ENCODE measurements at regions not wholly inside any gene's neighbourhood (a gene's known extent, or its start where the extent isn't known, plus 50 kb on each side); places are given as distances from the start of the nearest gene placed in this dataset.

- ChIA-PET POLR2A (ENCODE audit: partially characterized antibody) (no interaction called here), CTCF (ENCODE audit: partially characterized antibody) (interaction anchor here (0.6 to 2.0 kb wide), 6 partner anchors 10 to 1259 kb away, joined by 3 to 7 read pairs (median 4); no protein-coding TSS in a partner anchor)
- Histone ChIP-seq H3K27me3 (replicated peaks in 1 of 4; ENCODE audit: control insufficient read depth in 3 of 4, extremely low read depth in 1 of 4, insufficient read depth in 3 of 4, low read length in 3 of 4) (no peaks in the 10 kb centered on the region), H3K14ac (ENCODE audit: insufficient read length) (no peak overlapping the region), H3K23ac (ENCODE audit: insufficient read length) (no peak overlapping the region), H3K56ac (replicated peaks; ENCODE audit: insufficient read length, low read depth, low read length) (no peak overlapping the region), H4K8ac (ENCODE audit: extremely low read depth, insufficient read depth, low read length) (no peak overlapping the region), H3K79me1 (ENCODE audit: low read depth, low read length) (peaks cover 9% of the 10 kb centered on the region), H3K4me2 (ENCODE audit: insufficient read depth in 1 of 2, low read depth in 2 of 2, low read length in 2 of 2) (0 out of 4 replicates have a peak overlapping the region, but pooled peaks of 1 of the 2 experiments have one; percentile 22), H2BK120ac (replicated peaks; ENCODE audit: low read depth, low read length) (no peak overlapping the region), H3K9me3 (ENCODE audit: insufficient read depth in 2 of 2, low read depth in 1 of 2, low read length in 1 of 2) (no peaks in the 10 kb centered on the region), H3K4me1 (replicated peaks in 1 of 4; ENCODE audit: control insufficient read depth in 3 of 4, insufficient read depth in 4 of 4, low read length in 3 of 4) (peaks cover 0 to 13% (median 7%) of the 10 kb centered on the region in 4 experiments; a peak in 6 of 7 replicates), H3K9ac (replicated peaks in 1 of 4; ENCODE audit: extremely low read depth in 1 of 4, low read depth in 3 of 4, low read length in 3 of 4) (no peak overlapping the region), H3K4ac (replicated peaks; ENCODE audit: insufficient read length, low read depth, low read length) (no peak overlapping the region), H4K91ac (replicated peaks; ENCODE audit: insufficient read length, low read length) (no peak overlapping the region), H2BK15ac (ENCODE audit: low read length) (no peak overlapping the region), H4K5ac (ENCODE audit: insufficient read length, low read depth, low read length) (no peak overlapping the region), H2BK12ac (ENCODE audit: low read depth, low read length) (no peak overlapping the region), H4K20me1 (replicated peaks in 1 of 2; ENCODE audit: control insufficient read depth in 1 of 2, insufficient read depth in 2 of 2, low read length in 2 of 2) (peaks cover 0 to 3% of the 10 kb centered on the region in 2 experiments), H3K18ac (ENCODE audit: extremely low read depth, low read length) (no peak overlapping the region), H3K27ac (ENCODE audit: low read depth, low read length) (no peak overlapping the region), H3K36me3 (ENCODE audit: control insufficient read depth in 2 of 4, insufficient read depth in 4 of 4, low read length in 3 of 4) (no peaks in the 10 kb centered on the region), H3K23me2 (ENCODE audit: low read depth, low read length) (no peaks in the 10 kb centered on the region), H2BK20ac (ENCODE audit: low read length) (no peak overlapping the region), H2AFZ (ENCODE audit: low read length) (no peak overlapping the region), H2BK5ac (ENCODE audit: low read depth, low read length) (no peak overlapping the region), H3K4me3 (ENCODE audit: extremely low read depth in 1 of 4, insufficient read depth in 2 of 4, low read depth in 3 of 4, low read length in 4 of 4) (no peak overlapping the region), H3K79me2 (ENCODE audit: control insufficient read depth in 1 of 2, insufficient read depth in 2 of 2, low read length in 2 of 2) (peaks cover 5 to 53% of the 10 kb centered on the region in 2 experiments; a peak in 3 of 4 replicates), H2AK5ac (ENCODE audit: low read depth, low read length) (no peak overlapping the region)
- TF ChIP-seq TEAD4 (IDR thresholded peaks at IDR 0.05; ENCODE audit: low read depth, low read length) (no peak), ZNF274 (IDR thresholded peaks at IDR 0.05; ENCODE audit: borderline replicate concordance, extremely low read depth, low read length) (no peak), EGR1 (IDR thresholded peaks at IDR 0.05; ENCODE audit: borderline replicate concordance, low read depth, low read length) (no peak), BACH1 (IDR thresholded peaks at IDR 0.05; ENCODE audit: low read length) (no peak), ASH2L (IDR thresholded peaks at IDR 0.05; ENCODE audit: low read length) (no peak), ATF2 (IDR thresholded peaks at IDR 0.05; ENCODE audit: low read length) (no peak)
- TF ChIP-seq, protein P1, sequence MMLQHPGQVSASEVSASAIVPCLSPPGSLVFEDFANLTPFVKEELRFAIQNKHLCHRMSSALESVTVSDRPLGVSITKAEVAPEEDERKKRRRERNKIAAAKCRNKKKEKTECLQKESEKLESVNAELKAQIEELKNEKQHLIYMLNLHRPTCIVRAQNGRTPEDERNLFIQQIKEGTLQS (IDR thresholded peaks at IDR 0.05; ENCODE audit: insufficient read depth, low read depth, low read length), result no peak
- TF ChIP-seq, protein P2, sequence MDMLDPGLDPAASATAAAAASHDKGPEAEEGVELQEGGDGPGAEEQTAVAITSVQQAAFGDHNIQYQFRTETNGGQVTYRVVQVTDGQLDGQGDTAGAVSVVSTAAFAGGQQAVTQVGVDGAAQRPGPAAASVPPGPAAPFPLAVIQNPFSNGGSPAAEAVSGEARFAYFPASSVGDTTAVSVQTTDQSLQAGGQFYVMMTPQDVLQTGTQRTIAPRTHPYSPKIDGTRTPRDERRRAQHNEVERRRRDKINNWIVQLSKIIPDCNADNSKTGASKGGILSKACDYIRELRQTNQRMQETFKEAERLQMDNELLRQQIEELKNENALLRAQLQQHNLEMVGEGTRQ (IDR thresholded peaks at IDR 0.05; ENCODE audit: low read length), result no peak
- DNase-seq (ENCODE audit: low read depth in 1 of 2, low spot score in 2 of 2), result no peak
- FAIRE-seq, result no peak
- WGBS, 2 experiments (ENCODE audit: extremely low coverage in 1 of 2, insufficient coverage in 1 of 2, insufficient read length in 1 of 2, insufficient replicate concordance in 2 of 2, low coverage in 1 of 2, low lambda C conversion rate in 2 of 2, missing lambda C conversion rate in 1 of 2), result 54% methylated on average over 8 of the region's 8 CpGs; no CpG with 5 or more reads in 1 of the 2 experiments
These were observed 64.8 kb downstream of the UTRN start for GRCh38 chr6:144349690-144350527.

Data from H1 (cell line).